Small intestine (tissue), 7 donors: ENCODE measurements at regions not wholly inside any gene's neighbourhood (a gene's known extent, or its start where the extent isn't known, plus 50 kb on each side); places are given as distances from the start of the nearest gene placed in this dataset.

Experiments
- DNase-seq, 2 donors: peaks; one replicate each; pipeline versions ENCODE4 v3.0.0 to v3.0.0-alpha.2; 2013
- FAIRE-seq: peaks from 2 replicates; lab custom pipeline; 2012; peaks lifted over from hg19 to GRCh38; lab: Jason Lieb, UNC
- H3K27ac ChIP-seq, 3 donors: one replicate each; pipeline ENCODE4 v1.5.1; 2013; ENCODE audit warnings: low read length in 2 of 3, mild to moderate bottlenecking in 2 of 3, control low read depth in 1 of 3, inconsistent platforms in 1 of 3, low read depth in 1 of 3, moderate library complexity in 1 of 3
- H3K27me3 ChIP-seq, 3 donors: one replicate each; pipeline ENCODE4 v1.6.1; 2013; ENCODE audit warnings: low read length in 3 of 3, inconsistent platforms in 1 of 3; ENCODE audit not compliant: control insufficient read depth in 3 of 3, insufficient read depth in 3 of 3
- H3K36me3 ChIP-seq, 3 donors: one replicate each; pipeline ENCODE4 v1.6.1; 2013; ENCODE audit warnings: low read length in 3 of 3, inconsistent platforms in 1 of 3, low read depth in 1 of 3, mild to moderate bottlenecking in 1 of 3, moderate library complexity in 1 of 3; ENCODE audit not compliant: control insufficient read depth in 3 of 3, insufficient read depth in 2 of 3
- H3K4me1 ChIP-seq, 3 donors: one replicate each; pipeline ENCODE4 v1.6.1; 2013; ENCODE audit warnings: low read length in 2 of 3, inconsistent platforms in 1 of 3, low read depth in 1 of 3, mild to moderate bottlenecking in 1 of 3, moderate library complexity in 1 of 3; ENCODE audit not compliant: control insufficient read depth in 3 of 3, insufficient read depth in 2 of 3
- H3K4me3 ChIP-seq, 3 donors: one replicate each; pipeline ENCODE4 v1.5.1; 2013; ENCODE audit warnings: low read length in 3 of 3, control low read depth in 1 of 3, inconsistent platforms in 1 of 3, low read depth in 1 of 3, mild to moderate bottlenecking in 1 of 3, moderate library complexity in 1 of 3
- H3K9me3 ChIP-seq, 2 donors: one replicate each; pipeline ENCODE4 v1.6.1; 2013; ENCODE audit warnings: low read depth in 1 of 2, low read length in 1 of 2; ENCODE audit not compliant: control insufficient read depth in 2 of 2, insufficient read depth in 1 of 2
- WGBS, 3 donors: extraction: QIAGEN DNeasy Blood & Tissue Kit; methylation state at CpG; one replicate each; pipeline ENCODE4 v1.1.7; 2013; 5-methylcytosine and 5-hydroxymethylcytosine counted together
- donor health status: healthy with polysubstance abuse.
- donor health status: control.
- donor health status: control.
- donor health status: Bipolar disorder and iron deficiency.
- donor health status: healthy.

DNA sequence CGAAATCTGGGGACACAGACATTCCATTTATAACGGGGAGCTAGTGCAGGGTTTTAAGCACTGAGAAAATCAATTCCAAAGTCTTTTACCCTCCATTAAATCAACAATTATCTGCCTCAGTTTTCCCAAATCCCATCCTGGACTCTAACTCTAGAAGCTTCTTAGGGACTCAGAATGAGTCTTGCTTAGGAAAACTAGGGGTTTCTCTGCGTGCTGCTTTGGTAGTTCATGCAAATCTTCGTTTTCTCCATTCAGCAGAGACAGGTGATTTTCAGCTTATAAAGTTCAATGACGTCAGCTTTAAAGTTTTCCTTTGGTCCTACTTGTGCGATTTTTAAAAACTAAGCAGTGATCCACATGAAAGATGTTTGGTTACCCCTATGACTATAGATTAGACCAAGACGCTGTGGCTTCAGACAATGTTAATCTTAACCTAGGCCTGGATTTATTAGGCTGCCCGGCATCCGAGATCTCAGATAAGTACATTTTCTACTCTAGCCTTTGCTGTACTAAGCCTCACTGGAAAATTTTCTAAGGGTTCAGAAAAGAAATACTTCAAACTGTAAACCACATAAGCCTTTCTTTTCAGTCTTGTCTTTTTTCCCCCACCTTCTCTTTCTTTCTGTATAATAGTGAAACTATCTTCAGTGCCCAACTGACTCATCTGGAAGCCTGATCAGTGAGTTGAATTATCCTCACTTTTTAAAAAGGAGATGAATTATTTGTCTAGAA is 121.4 kb upstream of the GATB start:
- no peak for FAIRE-seq
- DNase-seq = no peak
- no peak overlapping the region for H3K4me3 ChIP-seq
- H3K36me3 ChIP-seq = no peaks in the 10 kb centered on the region
- no peaks in the 10 kb centered on the region for H3K4me1 ChIP-seq
- peaks cover 0 to 10% of the 10 kb centered on the region in 2 donors for H3K9me3 ChIP-seq
- peaks cover 0 to 3% (median 0%) of the 10 kb centered on the region in 3 donors for H3K27me3 ChIP-seq
- WGBS, 3 donors = 69 to 79% (median 75%) methylated on average over 9 of the region's 9 CpGs
- H3K27ac ChIP-seq = no peak overlapping the region

- Histone ChIP-seq H3K27me3 (peaks cover 0 to 3% (median under 1%) of the 10 kb centered on the region in 3 donors), H3K4me1 (no peaks in the 10 kb centered on the region), H3K27ac (no peak overlapping the region), H3K4me3 (no peak overlapping the region), H3K9me3 (peaks cover 0 to 5% of the 10 kb centered on the region in 2 donors), H3K36me3 (no peaks in the 10 kb centered on the region)
- DNase-seq (no peak), FAIRE-seq (no peak)
- 79 to 86% (median 83%) methylated on average over 11 of the region's 11 CpGs for WGBS, 3 donors
Observed at GRCh38 chr4:151879705-151880445, 119.1 kb upstream of the GATB start.

DNA sequence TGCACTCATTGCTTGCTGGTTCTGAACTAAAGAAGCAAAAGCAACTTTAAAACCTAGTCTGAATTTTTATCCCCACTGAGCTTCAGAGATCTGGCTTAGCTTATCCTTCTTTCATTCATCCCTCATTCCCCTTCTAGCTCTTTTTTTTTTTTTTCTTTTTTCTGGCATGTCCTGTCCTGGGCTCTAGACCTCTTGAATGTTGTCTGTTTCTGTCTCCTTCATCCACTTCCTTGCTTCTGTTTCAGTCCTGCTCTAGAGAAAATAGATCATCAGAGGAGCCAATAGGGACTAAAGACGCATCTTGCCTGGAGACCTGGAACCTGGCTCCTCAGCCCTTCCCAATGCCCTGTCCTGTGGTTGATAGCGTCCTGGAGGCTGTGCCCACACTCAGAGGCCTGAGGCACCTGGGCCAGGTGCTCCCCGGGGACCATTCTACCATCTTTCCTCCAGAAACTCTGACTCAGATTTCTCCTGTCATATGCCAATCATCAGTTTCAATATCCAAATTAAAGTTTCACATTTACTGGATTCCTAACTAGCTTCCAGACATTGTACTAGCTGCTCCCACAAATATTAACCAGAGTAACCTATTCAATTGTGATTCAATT is 115.7 kb upstream of the GATB start:
- H3K4me1 ChIP-seq = no peaks in the 10 kb centered on the region
- DNase-seq = no peak
- H3K9me3 ChIP-seq = peaks cover 0 to 3% of the 10 kb centered on the region in 2 donors
- no peak overlapping the region for H3K27ac ChIP-seq
- peaks cover 0 to 3% (median 0%) of the 10 kb centered on the region in 3 donors for H3K27me3 ChIP-seq
- H3K4me3 ChIP-seq = no peak overlapping the region
- FAIRE-seq = no peak
- WGBS, 3 donors = 66 to 77% (median 67%) methylated on average over 3 of the region's 3 CpGs
- H3K36me3 ChIP-seq = no peaks in the 10 kb centered on the region

- Histone ChIP-seq H3K27me3 (peaks cover 0 to 3% (median 0%) of the 10 kb centered on the region in 3 donors), H3K4me3 (no peak overlapping the region), H3K36me3 (no peaks in the 10 kb centered on the region), H3K9me3 (peaks cover 0 to 3% of the 10 kb centered on the region in 2 donors), H3K4me1 (no peaks in the 10 kb centered on the region), H3K27ac (no peak overlapping the region)
- DNase-seq (no peak), FAIRE-seq (no peak)
- WGBS, 3 donors = 70 to 76% (median 75%) methylated on average over 3 of the region's 3 CpGs
Observed at GRCh38 chr4:151874328-151874727, 113.5 kb upstream of the GATB start.

- Histone ChIP-seq H3K27ac (no peak overlapping the region), H3K27me3 (no peaks in the 10 kb centered on the region), H3K36me3 (no peaks in the 10 kb centered on the region), H3K9me3 (peaks cover 0 to 7% of the 10 kb centered on the region in 2 donors), H3K4me3 (no peak overlapping the region), H3K4me1 (no peaks in the 10 kb centered on the region)
- DNase-seq = no peak
- no peak for FAIRE-seq
- 79 to 89% (median 85%) methylated on average over 4 of the region's 4 CpGs for WGBS, 3 donors
Observed at GRCh38 chr4:151866592-151866918, 105.7 kb upstream of the GATB start.

DNA sequence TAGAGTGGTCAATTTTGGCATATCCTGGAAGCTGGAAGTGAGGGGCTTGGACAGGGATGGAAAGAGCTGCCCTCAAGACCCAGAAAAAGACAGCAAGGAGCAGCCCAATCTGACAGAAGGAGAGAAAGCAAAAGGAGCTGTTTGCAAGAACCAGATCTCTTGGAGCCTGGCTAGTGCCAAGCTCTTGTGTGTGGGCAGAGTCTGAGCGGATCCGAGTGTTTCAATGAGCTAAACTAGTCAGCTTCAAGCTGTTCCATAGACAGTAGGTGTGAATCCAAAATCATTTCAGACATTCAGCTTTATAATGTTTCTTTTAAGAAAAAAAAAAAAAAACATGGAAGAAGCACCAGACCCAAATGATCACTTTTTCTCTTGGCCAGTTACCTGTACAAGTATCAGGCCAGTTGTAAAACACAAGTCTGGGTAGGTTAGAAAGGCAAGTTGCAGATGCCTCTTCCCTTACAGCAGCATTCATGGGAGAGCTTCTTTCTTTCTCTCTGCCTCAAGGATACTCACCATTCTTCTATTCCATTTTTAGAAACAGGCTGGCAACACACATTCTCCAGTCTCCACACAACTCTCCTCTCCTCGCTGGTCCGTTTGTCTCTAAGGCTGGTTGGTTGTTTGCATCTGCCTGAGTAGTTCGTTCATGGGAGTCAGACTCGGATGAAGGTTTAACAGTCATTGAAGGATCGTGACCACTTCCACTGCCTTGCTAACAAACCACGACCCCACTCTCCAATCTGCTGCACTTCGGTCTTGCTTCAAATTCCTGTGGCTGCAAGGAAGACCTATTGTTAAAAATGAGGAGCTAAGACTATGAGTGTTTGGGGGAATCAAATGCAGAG is 105.2 kb upstream of the GATB start:
- H3K27ac ChIP-seq = no peak overlapping the region
- no peak overlapping the region for H3K4me3 ChIP-seq
- peaks cover 0 to 7% of the 10 kb centered on the region in 2 donors for H3K9me3 ChIP-seq
- FAIRE-seq (no peak), DNase-seq (no peak)
- no peaks in the 10 kb centered on the region for H3K27me3 ChIP-seq
- H3K4me1 ChIP-seq = no peaks in the 10 kb centered on the region
- 72 to 92% (median 78%) methylated on average over 9 of the region's 9 CpGs for WGBS, 3 donors
- H3K36me3 ChIP-seq = no peaks in the 10 kb centered on the region

DNA sequence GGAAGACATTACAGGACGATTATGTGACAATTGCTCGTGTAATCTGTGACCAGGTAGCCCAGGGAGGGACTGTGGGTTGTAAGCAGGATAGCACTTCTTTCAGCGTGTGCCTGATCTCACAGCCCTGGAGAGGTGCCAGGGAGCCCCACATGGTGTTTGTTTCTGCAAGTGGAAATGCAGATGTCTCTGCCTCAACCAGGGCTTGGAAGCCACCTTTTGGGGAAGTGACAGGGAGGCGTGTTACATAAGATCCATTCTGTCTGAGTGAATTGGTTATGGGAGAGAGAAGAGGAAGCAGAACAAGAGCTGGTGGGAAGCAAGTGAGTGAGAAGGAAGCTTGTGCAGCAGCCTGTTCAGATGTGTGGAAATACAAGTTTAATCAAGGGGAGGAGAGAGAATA is 104.5 kb upstream of the GATB start:
- peaks cover 0 to 7% of the 10 kb centered on the region in 2 donors for H3K9me3 ChIP-seq
- 21 to 25% (median 25%) methylated on average over 4 of the region's 4 CpGs for WGBS, 3 donors
- H3K4me3 ChIP-seq = no peak overlapping the region
- no peak overlapping the region for H3K27ac ChIP-seq
- H3K4me1 ChIP-seq = no peaks in the 10 kb centered on the region
- DNase-seq (peak in 1 of 2 donors; percentile 6), FAIRE-seq (no peak)
- no peaks in the 10 kb centered on the region for H3K36me3 ChIP-seq
- H3K27me3 ChIP-seq = no peaks in the 10 kb centered on the region

DNA sequence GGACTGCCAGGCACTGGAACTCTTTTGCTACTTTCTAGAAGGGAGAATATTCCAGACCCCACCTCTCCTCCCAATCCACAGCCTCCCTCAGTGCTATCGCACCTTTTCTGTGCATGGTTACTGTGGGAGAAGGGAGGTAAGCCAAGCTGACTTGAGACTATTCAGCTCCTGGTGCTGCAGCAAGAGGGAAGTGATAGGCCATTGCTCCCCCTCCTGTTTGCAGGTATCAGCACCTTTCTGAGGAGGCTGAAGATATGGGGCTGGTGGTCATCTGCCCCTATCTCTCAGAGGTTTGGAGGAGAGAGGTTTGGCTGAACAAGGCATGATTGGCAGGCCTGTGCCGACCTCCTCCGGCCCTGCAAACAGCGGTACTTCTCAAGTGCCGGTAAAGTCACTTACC is 103.3 kb upstream of the GATB start:
- DNase-seq (no peak), FAIRE-seq (no peak)
- Histone ChIP-seq H3K4me1 (no peaks in the 10 kb centered on the region), H3K27me3 (no peaks in the 10 kb centered on the region), H3K4me3 (no peak overlapping the region), H3K9me3 (peaks cover 0 to 7% of the 10 kb centered on the region in 2 donors), H3K27ac (no peak overlapping the region), H3K36me3 (no peaks in the 10 kb centered on the region)
- WGBS, 3 donors = 78 to 97% (median 90%) methylated on average over 5 of the region's 5 CpGs
